Hematopoietic multipotent progenitor cell treated with erythropoietin and hydrocortisone succinate and interleukin-3 and kit ligand, for 17 days (in vitro differentiated cells): ENCODE measurements at regions not wholly inside any gene's neighbourhood (a gene's known extent, or its start where the extent isn't known, plus 50 kb on each side); places are given as distances from the start of the nearest gene placed in this dataset.

Source experiments
- DNase-seq: peaks from one replicate; pipeline ENCODE4 v3.0.0-alpha.2; 2015; ENCODE audit warnings: low spot score

DNA sequence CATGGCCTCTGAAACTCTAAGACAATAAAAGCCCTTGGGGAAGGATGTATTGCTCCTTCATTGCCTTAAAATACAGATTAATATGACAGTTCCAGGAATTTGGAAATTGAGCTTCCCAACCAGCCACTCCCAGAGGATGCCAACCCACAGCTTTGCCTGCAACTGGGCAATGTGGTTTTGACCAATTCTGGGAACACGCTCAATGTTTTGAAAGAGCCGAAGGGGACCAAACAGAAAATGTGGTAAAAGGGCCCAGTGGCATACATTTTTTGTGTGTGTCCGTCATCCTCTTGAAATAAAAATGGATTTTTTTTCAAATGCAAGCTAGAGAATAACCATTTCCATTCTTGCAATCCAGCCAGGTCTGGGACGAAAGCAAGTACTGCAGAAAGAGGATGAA lies 88.3 kb upstream of the PLEKHG7 start:
- no peak for DNase-seq

DNA sequence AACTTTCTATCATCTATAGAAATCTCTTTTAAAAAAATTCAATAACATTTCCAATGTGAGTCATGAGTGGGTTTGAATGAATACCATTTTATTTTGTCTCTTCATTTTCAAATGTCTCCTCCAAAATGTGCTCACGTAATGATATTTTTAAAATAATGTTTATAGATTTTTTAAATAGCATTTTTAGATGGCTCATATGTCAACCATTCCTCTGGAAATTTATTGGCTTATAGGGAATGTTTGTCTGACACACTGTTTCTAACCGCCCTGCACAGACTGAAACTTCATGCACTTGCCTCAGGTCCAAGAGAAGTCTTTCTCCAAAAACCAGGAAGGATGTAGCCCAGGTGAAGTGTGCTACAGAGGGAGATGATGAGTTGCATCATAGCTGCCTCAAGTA lies 88.8 kb upstream of the PLEKHG7 start:
- DNase-seq: no peak

DNA sequence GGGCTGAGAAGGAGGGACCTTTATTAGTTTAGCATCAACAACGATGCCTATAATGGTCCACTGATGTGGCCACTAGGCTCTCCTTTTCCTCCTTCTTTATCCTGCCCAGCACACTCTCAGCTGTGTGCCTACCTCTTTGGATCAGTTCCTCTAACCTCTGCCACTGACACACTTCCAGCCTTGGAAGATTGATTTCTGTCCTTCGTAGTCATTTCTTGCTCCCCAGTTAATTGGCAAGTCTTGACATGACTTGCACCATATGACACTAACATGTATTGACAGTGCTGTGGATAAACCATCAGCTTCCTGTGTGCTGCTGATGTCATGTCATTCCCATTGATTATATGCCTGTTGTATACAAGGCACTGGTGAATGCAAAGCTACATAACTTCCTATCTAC lies 90.2 kb upstream of the PLEKHG7 start:
- DNase-seq: no peak

DNA sequence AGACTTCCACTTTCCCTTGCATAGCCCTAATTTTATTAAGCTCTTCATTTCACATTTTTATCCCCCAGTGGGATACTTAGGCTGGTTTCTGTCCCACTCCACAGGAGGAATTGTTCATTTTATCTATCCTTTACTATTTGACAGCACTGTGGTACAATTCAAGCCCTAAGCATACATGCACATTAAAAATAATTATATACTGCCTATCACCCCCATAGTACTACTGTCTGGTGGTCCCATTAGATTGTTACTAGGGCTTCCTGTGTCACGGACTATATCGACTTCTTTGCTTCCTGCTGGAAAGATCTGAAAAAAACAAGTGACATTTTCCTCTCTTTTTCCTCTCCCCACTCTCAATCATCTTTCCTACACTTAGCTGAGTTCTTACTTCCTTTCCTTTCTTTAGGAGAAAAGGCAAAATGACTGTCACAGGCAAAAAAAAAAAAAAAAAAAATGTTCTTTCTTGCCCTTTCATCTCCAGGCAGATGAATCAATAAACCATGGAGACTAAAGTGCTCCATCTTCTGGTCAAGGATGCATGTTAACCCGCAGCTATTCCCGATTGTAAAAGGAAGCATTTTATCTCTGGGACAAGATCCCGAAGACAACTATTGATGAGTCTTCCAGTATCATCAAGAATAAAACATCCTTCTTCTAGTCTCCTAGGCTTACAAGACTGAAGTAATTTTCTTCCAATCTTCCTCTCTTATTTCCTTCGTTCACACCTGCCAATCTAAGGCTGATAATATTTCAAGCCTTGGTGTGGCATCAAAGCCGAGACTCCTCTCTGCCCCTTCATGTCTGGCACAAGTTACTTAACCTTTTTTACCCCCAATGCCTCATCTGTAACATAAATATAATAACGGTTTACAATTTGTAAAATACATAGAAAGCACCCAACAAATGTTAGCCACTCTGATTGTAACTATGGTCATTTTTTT lies 94.4 kb upstream of the PLEKHG7 start:
- DNase-seq: no peak

DNA sequence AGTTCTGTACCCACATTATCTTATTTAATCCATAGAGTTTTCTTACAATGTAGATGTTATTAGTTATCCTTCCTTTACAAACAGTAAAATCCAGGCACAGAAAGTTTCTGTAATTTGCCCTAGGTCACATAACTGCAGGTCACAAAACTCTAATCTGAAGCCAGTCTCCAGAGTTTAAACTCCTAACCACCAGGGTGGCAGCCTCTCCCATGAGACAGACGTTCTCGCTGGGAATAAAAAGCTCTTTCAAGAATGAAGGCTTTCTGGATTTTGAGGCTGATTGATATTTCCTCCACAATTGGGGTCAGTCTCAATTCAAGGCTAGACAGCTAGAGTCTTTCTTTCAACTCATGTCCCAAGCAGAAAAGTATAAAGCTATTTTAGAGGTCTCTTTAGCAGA lies 95.8 kb upstream of the PLEKHG7 start:
- DNase-seq: no peak

DNA sequence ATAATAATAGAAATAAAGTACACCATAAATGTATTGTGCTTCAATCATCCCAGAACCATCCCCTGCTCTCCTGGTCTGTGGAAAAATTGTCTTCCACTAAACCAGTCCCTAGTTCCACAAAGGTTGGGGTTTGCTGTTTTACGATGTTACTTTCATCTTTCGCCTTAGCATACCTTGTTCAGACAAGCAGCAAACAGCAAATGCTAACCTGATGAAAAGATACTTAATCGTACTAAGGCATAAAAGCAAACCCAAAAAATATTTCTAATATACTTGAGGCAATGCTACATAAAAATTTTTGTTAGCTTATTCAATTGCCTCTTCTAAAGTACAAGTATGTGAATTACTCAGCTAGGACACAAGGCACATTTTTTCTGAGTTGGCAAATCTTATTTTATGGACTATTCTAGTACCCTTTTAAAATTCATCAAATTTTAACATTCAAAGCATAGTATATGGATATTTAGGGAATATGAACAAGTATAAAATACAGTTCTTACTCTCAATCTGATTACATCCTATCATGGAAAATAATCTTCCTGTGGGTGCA lies 97.1 kb upstream of the PLEKHG7 start:
- no peak for DNase-seq

DNA sequence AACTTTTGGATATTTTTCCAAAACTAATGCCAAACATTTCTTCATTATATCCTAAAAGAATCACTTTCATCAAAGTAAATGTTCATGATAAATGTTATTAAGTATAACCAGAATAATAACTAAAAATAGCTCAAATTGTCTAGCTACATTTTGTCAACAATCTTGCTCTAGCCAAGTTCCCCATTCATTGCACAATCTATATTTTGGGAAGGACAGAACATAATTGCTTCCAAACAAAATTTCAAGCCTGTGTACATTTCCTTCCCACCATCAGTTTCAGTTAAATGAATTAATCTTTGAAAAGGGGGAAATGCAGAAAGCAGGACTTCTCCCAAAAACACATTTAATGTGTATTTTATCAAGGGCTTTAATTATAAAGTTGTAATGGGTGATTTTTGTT lies 98.0 kb upstream of the PLEKHG7 start:
- DNase-seq: no peak

DNA sequence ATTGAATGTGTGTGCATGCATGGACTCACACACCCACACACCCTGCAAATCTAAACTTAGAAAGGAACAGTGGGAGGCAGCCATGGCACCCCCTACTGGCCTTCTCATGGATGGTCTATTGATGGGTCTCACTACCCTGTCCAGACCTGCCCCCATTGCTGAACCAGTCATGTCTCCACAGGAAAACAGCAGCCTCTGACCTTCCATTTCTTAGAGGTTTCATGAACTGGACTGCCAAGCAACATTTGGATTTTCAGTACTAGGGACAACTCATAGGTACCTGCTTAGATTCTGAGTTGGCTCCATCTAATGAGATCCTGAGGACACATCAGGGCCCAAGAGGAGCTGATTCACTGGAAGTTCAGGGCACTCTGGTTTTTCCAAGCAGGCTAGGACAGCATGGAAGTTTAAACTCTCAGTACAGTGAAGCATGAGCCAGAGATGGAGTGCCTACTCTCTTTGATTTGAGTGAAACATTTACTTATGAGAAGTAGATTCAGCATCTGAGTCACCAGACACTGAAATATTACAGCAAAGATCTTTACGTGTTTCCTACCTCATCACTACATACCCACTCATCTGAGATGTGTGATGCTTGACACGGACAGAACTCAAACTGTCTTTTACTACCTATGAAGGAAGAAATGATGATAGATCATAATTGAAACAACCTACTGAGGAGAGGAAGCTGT lies 98.9 kb upstream of the PLEKHG7 start:
- no peak for DNase-seq

DNA sequence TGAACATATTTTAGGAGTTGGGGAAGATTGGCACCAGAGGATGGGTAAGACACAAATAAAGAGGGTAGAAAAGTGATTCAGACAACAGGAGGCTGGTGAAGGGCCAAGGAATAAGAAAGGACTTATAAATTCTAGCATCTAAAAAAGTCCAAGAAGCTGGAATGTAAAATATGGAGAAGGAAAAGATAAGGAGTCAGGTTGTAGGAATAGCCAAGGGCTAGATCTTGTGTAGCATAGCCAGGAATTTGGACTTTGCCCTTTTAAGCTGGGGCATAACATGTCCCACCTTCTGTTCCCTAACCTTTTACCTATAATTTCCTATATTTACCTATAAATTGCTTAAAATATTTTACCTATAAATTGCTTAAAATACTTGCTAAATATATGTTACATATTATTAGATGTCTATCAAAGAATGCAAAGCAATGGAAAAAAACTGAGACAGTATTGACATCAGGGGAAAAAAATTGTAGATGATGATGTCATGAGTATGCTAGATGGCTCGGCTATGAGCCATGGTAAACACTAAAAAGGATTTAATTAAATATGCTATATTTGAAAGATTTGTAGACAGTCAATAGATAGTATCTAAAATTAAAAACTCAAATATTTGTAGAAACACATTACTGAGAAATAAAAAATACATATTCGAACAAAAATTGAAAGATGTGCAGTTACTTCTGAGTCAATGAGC lies 99.7 kb upstream of the PLEKHG7 start:
- DNase-seq: no peak

DNA sequence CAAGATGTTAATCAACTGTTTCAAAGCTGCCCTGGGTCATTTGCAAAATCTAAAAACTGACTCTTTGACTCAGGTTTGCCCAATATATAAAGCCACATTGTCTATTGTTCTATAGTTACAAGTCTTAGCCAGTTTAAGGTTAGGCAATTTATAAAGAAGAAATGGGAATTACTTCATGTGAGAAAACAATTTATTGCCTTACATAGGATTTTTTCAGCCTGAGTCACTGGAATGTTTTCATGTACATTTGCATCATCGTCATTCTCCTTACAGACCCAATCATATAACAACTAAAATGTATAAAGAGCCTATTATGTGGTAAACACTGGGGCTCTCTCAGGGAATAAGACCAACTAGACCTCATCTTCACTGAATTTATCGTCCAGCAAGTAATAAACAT lies 100.3 kb upstream of the PLEKHG7 start:
- DNase-seq: no peak

DNA sequence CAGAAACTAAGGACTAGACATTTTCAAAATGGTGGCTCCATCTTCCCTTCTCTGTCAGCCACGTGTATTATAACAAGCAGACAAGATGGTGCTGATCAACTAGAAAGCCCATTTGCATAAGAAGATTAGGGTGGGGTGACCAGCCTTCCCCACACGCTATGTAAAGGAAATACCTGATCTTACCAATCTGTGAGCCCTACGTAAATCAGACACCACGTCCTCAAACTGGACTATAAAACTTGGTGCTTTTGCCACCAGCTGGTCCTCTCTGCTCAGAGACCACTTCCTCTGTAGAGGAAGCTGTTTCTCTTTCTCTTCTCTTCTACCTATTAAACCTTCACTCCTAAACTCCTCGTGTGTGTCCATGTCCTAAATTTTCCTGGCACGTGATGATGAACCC lies 101.1 kb upstream of the PLEKHG7 start:
- no peak for DNase-seq

DNA sequence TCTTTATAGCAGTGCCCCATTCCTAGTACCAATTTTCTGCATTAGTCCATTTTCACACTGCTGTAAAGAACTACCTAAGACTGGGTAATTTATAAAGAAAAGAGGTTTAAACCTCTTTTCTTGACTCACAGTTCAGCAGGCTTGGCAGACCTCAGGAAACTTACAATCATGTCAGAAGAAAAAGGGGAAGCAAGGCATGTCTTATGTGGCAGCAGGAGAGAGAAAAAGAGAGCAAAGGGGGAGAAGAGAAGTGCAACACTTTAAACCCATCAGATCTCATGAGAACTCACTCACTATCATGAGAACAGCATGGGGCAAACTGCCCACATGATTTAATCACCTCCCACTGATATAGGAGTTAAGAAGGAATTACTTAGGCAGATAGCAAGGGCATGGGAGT lies 101.6 kb upstream of the PLEKHG7 start:
- DNase-seq: no peak

DNA sequence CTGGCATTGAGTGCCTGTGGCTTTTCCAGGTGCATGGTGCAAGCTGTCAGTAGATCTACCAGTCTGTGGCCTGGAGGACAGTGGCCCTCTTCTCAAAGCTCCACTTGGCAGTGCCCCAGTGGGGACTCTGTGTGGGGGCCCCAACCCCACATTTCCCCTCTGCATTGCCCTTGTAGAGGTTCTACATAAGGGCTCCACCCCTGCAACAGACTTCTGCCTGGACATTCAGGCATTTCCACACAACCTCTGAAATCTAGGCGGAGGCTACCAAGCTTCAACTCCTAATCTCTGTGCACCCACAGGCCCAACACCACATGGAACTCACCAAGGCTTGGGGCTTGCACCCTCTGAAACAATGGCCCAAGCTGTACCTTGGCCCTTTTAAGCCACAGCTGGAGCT lies 102.7 kb upstream of the PLEKHG7 start:
- DNase-seq: no peak

DNA sequence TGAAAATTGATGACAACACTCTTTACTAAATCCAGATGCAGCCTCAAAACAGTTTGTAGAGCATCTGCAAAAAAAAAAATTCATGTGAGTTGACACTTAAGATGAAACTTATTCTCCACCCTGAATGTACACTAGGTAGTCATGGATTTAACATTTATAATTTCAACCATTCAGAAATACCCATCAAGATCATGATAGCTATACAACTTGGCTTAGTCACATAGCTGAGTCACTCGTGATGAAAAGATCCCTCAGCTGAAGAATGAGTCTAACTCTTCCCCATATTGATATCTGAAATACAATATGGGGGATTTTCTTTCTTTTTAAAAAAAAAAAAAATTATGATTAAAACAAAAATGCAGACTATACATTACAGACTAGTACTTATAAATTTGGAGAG lies 104.8 kb upstream of the PLEKHG7 start:
- no peak for DNase-seq

DNA sequence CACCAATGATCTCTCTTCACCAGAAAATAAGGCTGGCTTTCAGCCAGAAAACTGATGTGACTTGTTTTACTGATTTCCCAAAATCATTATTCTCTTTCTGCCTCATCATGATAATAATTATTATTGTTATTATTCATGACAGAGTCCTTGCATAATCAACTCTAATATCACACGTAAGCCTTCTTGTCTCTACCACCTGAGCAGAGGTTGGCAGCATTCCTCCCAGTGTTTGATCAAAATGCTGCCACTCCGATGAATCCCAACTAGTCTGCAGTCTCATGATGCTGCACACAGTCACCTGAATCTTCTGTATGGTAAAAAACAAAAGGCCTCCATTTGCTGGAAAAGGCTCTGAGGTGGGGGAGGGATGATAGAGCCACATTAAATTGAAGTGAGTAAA lies 105.7 kb upstream of the PLEKHG7 start:
- no peak for DNase-seq

DNA sequence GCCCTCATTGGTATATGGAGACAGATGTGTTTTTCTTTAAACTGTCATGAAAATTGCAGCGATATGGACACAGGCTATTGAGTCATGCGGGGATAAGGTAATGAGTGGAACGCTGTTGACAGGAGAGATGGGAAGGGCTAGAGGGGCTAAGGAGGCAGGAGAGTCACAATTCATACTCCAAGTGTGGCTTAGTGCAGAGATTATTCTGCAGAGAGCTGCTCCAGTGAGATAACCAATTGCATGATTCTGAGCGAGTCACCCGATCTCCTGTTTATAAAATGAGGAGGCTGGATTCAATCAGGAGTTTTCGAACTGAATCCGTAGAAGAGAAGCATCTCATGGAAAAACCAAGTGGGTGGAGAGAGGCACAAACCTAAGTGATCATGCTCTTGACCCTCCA lies 106.4 kb upstream of the PLEKHG7 start:
- DNase-seq: no peak

DNA sequence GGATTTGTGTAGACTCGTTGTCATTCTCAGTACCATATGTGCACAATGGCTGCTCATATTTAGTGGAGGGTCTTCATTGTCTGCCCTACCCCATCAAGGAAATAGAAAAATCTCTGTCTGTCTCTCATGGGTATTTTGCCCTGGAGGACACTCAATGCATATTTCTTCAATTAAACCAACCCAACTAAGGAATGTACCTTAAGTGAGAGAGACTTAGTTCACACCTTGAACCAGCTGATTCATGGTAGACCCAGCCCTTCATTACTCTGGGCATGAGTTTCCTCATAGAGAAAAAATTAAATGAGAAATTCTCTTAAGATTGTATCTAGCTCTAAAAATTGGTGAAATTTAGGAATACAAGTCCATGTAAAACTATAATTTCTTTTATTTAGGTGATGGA lies 107.1 kb upstream of the PLEKHG7 start:
- DNase-seq: no peak

DNA sequence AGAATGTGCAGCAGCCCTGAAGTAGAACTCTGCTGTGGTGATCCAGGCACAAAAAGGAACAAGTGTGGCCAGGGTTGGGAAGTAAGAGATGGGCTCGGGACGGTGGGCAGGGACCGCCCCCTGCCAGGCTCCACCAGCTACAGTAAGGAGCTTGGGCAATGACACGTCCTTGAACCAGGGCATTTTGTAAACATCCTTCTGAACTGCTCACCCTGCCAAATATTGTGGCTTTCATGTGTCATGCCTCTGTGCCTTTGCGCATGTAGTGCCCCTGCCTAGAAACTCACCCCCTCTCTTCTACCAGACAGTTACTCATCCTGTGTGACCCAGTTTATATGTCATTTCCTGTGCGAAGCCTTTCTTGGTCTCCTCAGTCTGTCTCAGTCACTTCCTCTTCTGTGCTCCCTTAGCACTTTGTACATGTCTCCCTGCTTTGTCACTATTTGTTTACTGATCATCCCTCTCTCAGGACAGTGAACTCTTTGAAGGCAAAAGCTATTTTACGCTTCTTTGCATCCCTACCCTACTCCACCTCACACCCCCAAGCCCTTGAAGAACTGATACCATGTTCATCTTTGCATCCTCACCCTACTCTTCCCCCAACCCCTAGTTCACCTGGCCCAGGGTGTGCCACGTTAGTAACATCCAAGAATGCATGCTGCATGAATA lies 108.9 kb upstream of the PLEKHG7 start:
- DNase-seq: no peak

DNA sequence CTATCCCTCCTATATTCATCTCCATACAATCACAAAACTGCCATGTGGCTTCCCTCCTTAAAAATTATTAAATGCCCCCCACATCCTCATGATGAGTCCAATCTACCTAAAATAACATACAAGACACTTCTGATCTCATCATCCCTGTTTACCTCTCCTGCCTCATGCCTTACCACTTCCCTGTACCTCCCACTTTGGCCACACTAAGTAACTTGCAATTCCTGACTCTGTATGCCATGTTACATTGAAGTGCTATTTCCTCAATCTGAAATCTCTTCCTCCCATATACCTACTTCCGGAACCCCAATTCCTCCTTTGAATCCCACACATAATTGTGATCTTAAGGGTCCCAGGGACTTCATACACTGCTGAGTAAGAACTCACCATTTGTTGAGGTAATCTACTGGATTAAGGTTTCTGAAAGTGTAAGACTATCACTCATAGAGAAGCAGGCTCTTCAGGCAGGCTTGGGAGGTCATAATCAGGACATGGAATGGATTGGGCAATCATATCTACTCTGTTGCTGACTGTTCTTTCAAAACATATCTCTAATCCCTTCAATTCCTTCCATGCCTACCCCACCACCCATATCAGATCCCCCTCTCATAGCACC lies 117.6 kb upstream of the PLEKHG7 start:
- DNase-seq: no peak

DNA sequence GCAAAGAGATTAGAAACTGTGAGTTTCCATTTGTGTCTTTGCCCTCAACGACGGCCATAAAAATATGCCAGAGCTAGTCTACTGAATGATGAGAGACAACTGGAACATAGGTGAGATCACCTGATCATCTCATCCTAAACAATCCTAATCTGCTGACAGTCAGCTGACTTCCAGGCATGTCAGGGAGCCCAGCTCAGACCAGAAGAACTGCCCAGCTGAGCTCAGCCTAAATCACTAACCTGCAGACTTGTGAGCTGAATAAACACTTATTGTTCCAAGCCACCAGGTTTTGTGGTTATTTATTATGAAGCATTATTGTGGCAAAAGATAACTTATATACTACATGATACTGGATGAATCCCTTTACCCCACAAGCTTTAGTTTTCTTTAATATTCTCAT lies 118.9 kb upstream of the PLEKHG7 start:
- no peak for DNase-seq

DNA sequence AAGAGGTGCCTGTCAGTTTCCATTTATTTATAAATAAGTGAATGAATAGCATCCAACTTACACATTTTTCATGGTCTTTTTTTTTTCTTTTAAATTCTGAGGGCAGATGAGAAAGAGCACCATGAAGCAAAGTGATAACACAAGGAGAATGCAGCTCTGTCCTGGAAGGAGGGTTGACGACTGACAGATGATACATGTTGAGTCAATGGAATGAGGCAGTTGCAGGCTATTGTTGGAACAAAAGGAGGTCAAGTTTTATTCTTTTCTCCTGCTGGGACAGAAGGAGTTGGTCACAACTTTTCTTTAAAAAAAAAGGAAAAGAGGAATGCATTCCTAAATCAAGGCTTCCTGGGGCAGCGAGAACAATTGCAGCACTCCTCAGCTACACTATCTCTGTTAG lies 119.9 kb upstream of the PLEKHG7 start:
- no peak for DNase-seq

DNA sequence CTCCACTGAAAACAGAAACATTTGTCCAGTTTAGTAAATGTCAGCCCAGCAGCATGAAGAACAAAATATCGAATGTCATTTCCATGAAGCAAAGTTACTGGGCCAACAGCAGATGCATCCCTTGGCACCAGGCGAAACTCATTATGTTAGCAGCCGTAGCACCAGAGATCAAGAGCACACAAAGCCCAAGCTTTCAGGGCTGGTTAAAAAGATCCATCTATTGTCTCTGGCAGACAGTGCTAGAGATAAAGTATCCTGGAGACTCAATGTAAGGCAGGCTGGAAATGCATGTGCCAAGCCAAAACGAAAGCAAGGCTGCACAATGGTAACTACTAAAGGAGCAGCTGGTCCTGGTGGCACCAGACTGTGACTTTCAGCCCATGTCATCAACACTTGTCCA lies 120.3 kb upstream of the PLEKHG7 start:
- no peak for DNase-seq
